HepG2 (cell line): ENCODE measurements at regions not wholly inside any gene's neighbourhood (a gene's known extent, or its start where the extent isn't known, plus 50 kb on each side); places are given as distances from the start of the nearest gene placed in this dataset.

ENCODE experiments used
- ATAC-seq: fragments of 200-7000 bp; cut with Tn5 transposase; 3 replicates; pipeline ENCODE4 v1.9.1; 2020; ENCODE audit warnings: mild to moderate bottlenecking, moderate library complexity
- BruUV-seq: library from RNA; stranded (reverse); fragments of 400-500 nt; replicated peaks from 2 replicates; lab custom pipeline; 2021; lab: Mats Ljungman, UMichigan
- CTCF ChIA-PET: fragments of 300-600 bp; formaldehyde crosslinking; extraction: SDS; loops from one replicate; lab custom pipeline; 2021; ENCODE audit warnings: low total read pairs, inconsistent platforms, low intra/inter-chr PET ratio; lab: Yijun Ruan, JAX
- POLR2A ChIA-PET: fragments of 350-600 bp; sonication (Branson Sonifier 250); formaldehyde crosslinking; loops from one replicate; lab custom pipeline; 2020; ENCODE audit warnings: antibody characterized with exemption, inconsistent platforms; lab: Yijun Ruan, JAX
- DNase-seq: peaks from one replicate; pipeline ENCODE4 v3.0.0-alpha.2; 2015; ENCODE audit warnings: low spot score
- FAIRE-seq: peaks from 3 replicates; lab custom pipeline; 2011; peaks lifted over from hg19 to GRCh38; lab: Jason Lieb, UNC
- H2AFZ ChIP-seq: one replicate; pipeline ENCODE4 v1.6.1; 2011; ENCODE audit warnings: low read length, inconsistent platforms
- H3K27ac ChIP-seq: fragments of 300-600 bp; 3 replicates; pipeline ENCODE4 v1.8.0; 2011; ENCODE audit warnings: mixed run types, mild to moderate bottlenecking, mixed read lengths, low read length, inconsistent platforms; ENCODE audit not compliant: insufficient read depth; ENCODE audit errors: extremely low read length
- H3K27me3 ChIP-seq, 2 experiments: fragments of 200-600 bp in 1 of 2; 2 replicates in 1 of 2; 3 replicates in 1 of 2; pipeline versions ENCODE4 v1.6.0 to v1.8.0; 2011; ENCODE audit warnings: low read length in 2 of 2, mild to moderate bottlenecking in 2 of 2, moderate library complexity in 2 of 2, inconsistent platforms in 1 of 2; ENCODE audit not compliant: insufficient read depth in 2 of 2, control insufficient read depth in 1 of 2
- H3K36me3 ChIP-seq, 2 experiments: fragments of 200-600 bp in 1 of 2; replicated peaks in 1 of 2; 2 replicates in 1 of 2; 3 replicates in 1 of 2; pipeline versions ENCODE4 v1.5.1 to v1.8.0; 2011; ENCODE audit warnings: low read length in 2 of 2, inconsistent platforms in 1 of 2; ENCODE audit not compliant: insufficient read depth in 2 of 2, control insufficient read depth in 1 of 2
- H3K4me1 ChIP-seq: 2 replicates; pipeline ENCODE4 v1.5.1; 2012; ENCODE audit warnings: low read length, inconsistent platforms; ENCODE audit not compliant: insufficient read depth
- H3K4me2 ChIP-seq: 2 replicates; pipeline ENCODE4 v1.6.0; 2011; ENCODE audit warnings: low read depth, low read length, inconsistent platforms
- H3K4me3 ChIP-seq, 3 experiments: fragments of 200-600 bp in 1 of 3; sonication (generic), shearing (Covaris generic) in 1 of 3; replicated peaks in 1 of 3; 2 replicates each; pipeline ENCODE4 v1.5.1; 2011 to 2016; ENCODE audit warnings: low read length in 3 of 3, inconsistent platforms in 2 of 3, low read depth in 2 of 3, mild to moderate bottlenecking in 2 of 3, control low read depth in 1 of 3, mixed read lengths in 1 of 3; ENCODE audit not compliant: insufficient read depth in 1 of 3
- H3K79me2 ChIP-seq: one replicate; pipeline ENCODE4 v1.6.1; 2011; ENCODE audit warnings: low read length, inconsistent platforms; ENCODE audit not compliant: insufficient read depth
- H3K9ac ChIP-seq: 2 replicates; pipeline ENCODE4 v1.6.0; 2011; ENCODE audit warnings: mild to moderate bottlenecking, low read depth, low read length, inconsistent platforms; ENCODE audit not compliant: insufficient read depth
- H3K9me3 ChIP-seq: 2 replicates; pipeline ENCODE4 v1.5.1; 2012; ENCODE audit warnings: mild to moderate bottlenecking, low read length
- H4K20me1 ChIP-seq: 2 replicates; pipeline ENCODE4 v1.6.0; 2011; ENCODE audit warnings: inconsistent platforms, mild to moderate bottlenecking, low read length, moderate library complexity; ENCODE audit not compliant: insufficient read depth
- CAMTA2 ChIP-seq: sonication (generic); formaldehyde crosslinking; IDR thresholded peaks from 2 replicates; pipeline ENCODE4 v1.4.0; 2020; ENCODE audit warnings: mild to moderate bottlenecking, missing genetic modification reagents, borderline replicate concordance
- CREM ChIP-seq, 2 experiments: sonication (generic) in 1 of 2; formaldehyde crosslinking in 1 of 2; IDR thresholded peaks; 2 replicates each; pipeline versions ENCODE4 v1.4.0 to v1.6.1; 2016 to 2020; ENCODE audit warnings: antibody characterized with exemption in 1 of 2, mild to moderate bottlenecking in 1 of 2, missing genetic modification reagents in 1 of 2
- HOXD1 ChIP-seq: sonication (generic); formaldehyde crosslinking; IDR thresholded peaks from 2 replicates; pipeline ENCODE4 v1.5.0; 2020; ENCODE audit warnings: missing genetic modification reagents
- IRX3 ChIP-seq: sonication (generic); formaldehyde crosslinking; IDR thresholded peaks from 2 replicates; pipeline ENCODE4 v1.8.1; 2023; ENCODE audit warnings: mild to moderate bottlenecking, low read depth, missing genetic modification reagents, borderline replicate concordance
- NKX3-1 ChIP-seq: sonication (generic); formaldehyde crosslinking; IDR thresholded peaks from 2 replicates; pipeline ENCODE4 v1.5.0; 2020; ENCODE audit warnings: missing genetic modification reagents
- RARG ChIP-seq: sonication (generic); formaldehyde crosslinking; IDR thresholded peaks from 2 replicates; pipeline ENCODE4 v1.4.0; 2020; ENCODE audit warnings: low read depth, mild to moderate bottlenecking, missing genetic modification reagents
- SIX1 ChIP-seq: sonication (generic); formaldehyde crosslinking; IDR thresholded peaks from 2 replicates; pipeline ENCODE4 v1.4.0; 2020; ENCODE audit warnings: missing genetic modification reagents, borderline replicate concordance
- ZNF589 ChIP-seq: sonication (generic); formaldehyde crosslinking; conservative IDR thresholded peaks from 2 replicates; pipeline ENCODE4 v1.8.0; 2022; ENCODE audit warnings: mild to moderate bottlenecking, moderate library complexity, missing genetic modification reagents
- ZNF619 ChIP-seq: sonication (generic); formaldehyde crosslinking; IDR thresholded peaks from 2 replicates; pipeline ENCODE4 v1.4.0; 2020; ENCODE audit warnings: mild to moderate bottlenecking, missing genetic modification reagents
- ZNF776 ChIP-seq: sonication (generic); formaldehyde crosslinking; IDR thresholded peaks from 2 replicates; pipeline ENCODE4 v1.4.0; 2020; ENCODE audit warnings: mild to moderate bottlenecking, missing genetic modification reagents
- ZZZ3 ChIP-seq: sonication (generic); formaldehyde crosslinking; IDR thresholded peaks from 2 replicates; pipeline ENCODE4 v1.4.0; 2020; ENCODE audit warnings: missing genetic modification reagents, mild to moderate bottlenecking, borderline replicate concordance
- WGBS: methylation state at CpG from one replicate; pipeline ENCODE4 v1.1.6; 2017; ENCODE audit warnings: low lambda C conversion rate; 5-methylcytosine and 5-hydroxymethylcytosine counted together
- in situ Hi-C: cut with HindIII; loops from 2 replicates; pipeline ENCODE4 v1.10.0; 2017; ENCODE audit warnings: low pct_unique_long_range_greater_than_20kb; ENCODE audit not compliant: extremely low pct_ligation_motif_present
- intact Hi-C: fragments of 100-400 bp; cut with micrococcal nuclease; formaldehyde crosslinking; loops from one replicate; pipeline ENCODE4 v1.10.0; 2022; ENCODE audit not compliant: unreplicated experiment
- TF ChIP-seq, protein P1 (sequence below): sonication (generic); formaldehyde crosslinking; IDR thresholded peaks from 2 replicates; pipeline ENCODE4 v1.4.0; 2020; ENCODE audit warnings: missing genetic modification reagents
- TF ChIP-seq, protein P2 (sequence below), 2 experiments: sonication (generic) in 1 of 2; formaldehyde crosslinking in 1 of 2; IDR thresholded peaks; 2 replicates each; pipeline versions ENCODE4 v1.6.1 to v1.9.0; 2014 to 2022; ENCODE audit warnings: antibody characterized with exemption in 1 of 2, borderline replicate concordance in 1 of 2, inconsistent platforms in 1 of 2, low read depth in 1 of 2, missing genetic modification reagents in 1 of 2
- TF ChIP-seq, protein P3 (sequence below): sonication (generic); formaldehyde crosslinking; conservative IDR thresholded peaks from 2 replicates; pipeline ENCODE4 v1.5.0; 2020; ENCODE audit warnings: missing genetic modification reagents

DNA sequence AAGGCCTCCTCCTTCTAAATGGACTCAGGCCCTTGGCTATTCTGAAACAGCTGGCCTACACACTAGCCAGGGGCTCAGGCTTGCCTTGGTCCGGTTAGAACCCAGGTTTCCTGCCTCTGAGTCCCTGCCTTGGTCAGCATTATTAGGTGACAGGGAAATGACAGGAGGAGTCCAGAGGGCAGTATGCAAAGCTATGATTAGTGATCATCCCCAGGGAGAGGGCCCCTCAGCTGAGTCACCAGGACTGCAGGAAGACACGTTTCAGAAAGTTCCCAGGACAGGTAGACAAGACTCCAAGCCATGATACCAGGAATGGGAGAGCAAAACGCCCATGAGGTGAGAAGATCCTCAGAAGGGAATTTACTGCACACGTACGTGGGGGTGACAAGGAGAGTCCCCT, 301.1 kb upstream of the COBL start:
- Histone ChIP-seq H3K9me3 (no peaks in the 10 kb centered on the region), H4K20me1 (no peaks in the 10 kb centered on the region), H3K9ac (no peak overlapping the region), H3K4me1 (no peaks in the 10 kb centered on the region), H3K79me2 (no peaks in the 10 kb centered on the region), H2AFZ (no peak overlapping the region), H3K4me2 (no peak overlapping the region), H3K4me3 (no peak overlapping the region), H3K27ac (no peak overlapping the region), H3K36me3 (no peaks in the 10 kb centered on the region), H3K27me3 (0 out of 5 replicates have a peak, but pooled peaks cover 0 to 9% of the 10 kb centered on the region in 2 experiments)
- in situ Hi-C loops, result no loop called here
- ChIA-PET CTCF (no interaction called here), POLR2A (no interaction called here)
- intact Hi-C loops, result no loop called here
- DNase-seq (no peak), FAIRE-seq (no peak), ATAC-seq (no peak)
- 0% methylated on average over 4 of the region's 5 CpGs for WGBS
- no peak for TF ChIP-seq ZNF589 (CRISPR knock-in tag)
- TF ChIP-seq HOXD1 (CRISPR knock-in tag), result no peak
- TF ChIP-seq ZNF619, result no peak
- TF ChIP-seq IRX3, result no peak
- TF ChIP-seq NKX3-1 (CRISPR knock-in tag), result no peak
- TF ChIP-seq, protein P1, sequence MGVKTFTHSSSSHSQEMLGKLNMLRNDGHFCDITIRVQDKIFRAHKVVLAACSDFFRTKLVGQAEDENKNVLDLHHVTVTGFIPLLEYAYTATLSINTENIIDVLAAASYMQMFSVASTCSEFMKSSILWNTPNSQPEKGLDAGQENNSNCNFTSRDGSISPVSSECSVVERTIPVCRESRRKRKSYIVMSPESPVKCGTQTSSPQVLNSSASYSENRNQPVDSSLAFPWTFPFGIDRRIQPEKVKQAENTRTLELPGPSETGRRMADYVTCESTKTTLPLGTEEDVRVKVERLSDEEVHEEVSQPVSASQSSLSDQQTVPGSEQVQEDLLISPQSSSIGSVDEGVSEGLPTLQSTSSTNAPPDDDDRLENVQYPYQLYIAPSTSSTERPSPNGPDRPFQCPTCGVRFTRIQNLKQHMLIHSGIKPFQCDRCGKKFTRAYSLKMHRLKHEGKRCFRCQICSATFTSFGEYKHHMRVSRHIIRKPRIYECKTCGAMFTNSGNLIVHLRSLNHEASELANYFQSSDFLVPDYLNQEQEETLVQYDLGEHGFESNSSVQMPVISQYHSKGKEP (CRISPR knock-in tag), result no peak
- no peak for TF ChIP-seq CAMTA2 (CRISPR knock-in tag)
- TF ChIP-seq SIX1, result no peak
- TF ChIP-seq, protein P2, sequence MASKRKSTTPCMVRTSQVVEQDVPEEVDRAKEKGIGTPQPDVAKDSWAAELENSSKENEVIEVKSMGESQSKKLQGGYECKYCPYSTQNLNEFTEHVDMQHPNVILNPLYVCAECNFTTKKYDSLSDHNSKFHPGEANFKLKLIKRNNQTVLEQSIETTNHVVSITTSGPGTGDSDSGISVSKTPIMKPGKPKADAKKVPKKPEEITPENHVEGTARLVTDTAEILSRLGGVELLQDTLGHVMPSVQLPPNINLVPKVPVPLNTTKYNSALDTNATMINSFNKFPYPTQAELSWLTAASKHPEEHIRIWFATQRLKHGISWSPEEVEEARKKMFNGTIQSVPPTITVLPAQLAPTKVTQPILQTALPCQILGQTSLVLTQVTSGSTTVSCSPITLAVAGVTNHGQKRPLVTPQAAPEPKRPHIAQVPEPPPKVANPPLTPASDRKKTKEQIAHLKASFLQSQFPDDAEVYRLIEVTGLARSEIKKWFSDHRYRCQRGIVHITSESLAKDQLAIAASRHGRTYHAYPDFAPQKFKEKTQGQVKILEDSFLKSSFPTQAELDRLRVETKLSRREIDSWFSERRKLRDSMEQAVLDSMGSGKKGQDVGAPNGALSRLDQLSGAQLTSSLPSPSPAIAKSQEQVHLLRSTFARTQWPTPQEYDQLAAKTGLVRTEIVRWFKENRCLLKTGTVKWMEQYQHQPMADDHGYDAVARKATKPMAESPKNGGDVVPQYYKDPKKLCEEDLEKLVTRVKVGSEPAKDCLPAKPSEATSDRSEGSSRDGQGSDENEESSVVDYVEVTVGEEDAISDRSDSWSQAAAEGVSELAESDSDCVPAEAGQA (IDR thresholded peaks at IDR 0.05; ENCODE audit: low read depth), result no peak
- TF ChIP-seq, protein P2 (CRISPR knock-in tag; IDR thresholded peaks at IDR 0.05; ENCODE audit: borderline replicate concordance), result no peak
- no peak for TF ChIP-seq ZNF776
- TF ChIP-seq CREM (IDR thresholded peaks at IDR 0.05), result no peak
- TF ChIP-seq CREM (CRISPR knock-in tag; IDR thresholded peaks at IDR 0.05), result no peak
- TF ChIP-seq RARG (CRISPR knock-in tag), result no peak
- TF ChIP-seq ZZZ3 (CRISPR knock-in tag), result no peak
- TF ChIP-seq, protein P3, sequence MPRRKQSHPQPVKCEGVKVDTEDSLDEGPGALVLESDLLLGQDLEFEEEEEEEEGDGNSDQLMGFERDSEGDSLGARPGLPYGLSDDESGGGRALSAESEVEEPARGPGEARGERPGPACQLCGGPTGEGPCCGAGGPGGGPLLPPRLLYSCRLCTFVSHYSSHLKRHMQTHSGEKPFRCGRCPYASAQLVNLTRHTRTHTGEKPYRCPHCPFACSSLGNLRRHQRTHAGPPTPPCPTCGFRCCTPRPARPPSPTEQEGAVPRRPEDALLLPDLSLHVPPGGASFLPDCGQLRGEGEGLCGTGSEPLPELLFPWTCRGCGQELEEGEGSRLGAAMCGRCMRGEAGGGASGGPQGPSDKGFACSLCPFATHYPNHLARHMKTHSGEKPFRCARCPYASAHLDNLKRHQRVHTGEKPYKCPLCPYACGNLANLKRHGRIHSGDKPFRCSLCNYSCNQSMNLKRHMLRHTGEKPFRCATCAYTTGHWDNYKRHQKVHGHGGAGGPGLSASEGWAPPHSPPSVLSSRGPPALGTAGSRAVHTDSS (CRISPR knock-in tag), result no peak
- no TSS peak for BruUV-seq
